Hepatocyte (in vitro differentiated cells): ENCODE measurements at regions not wholly inside any gene's neighbourhood (a gene's known extent, or its start where the extent isn't known, plus 50 kb on each side); places are given as distances from the start of the nearest gene placed in this dataset.

Experiments
- EZH2 ChIP-seq: fragments of 200-600 bp; sonication (generic); IDR thresholded peaks from 2 replicates; pipeline ENCODE4 v1.6.1; 2016; ENCODE audit warnings: antibody characterized with exemption, mild to moderate bottlenecking, borderline replicate concordance
- EZH2phosphoT487 ChIP-seq: fragments of 200-600 bp; sonication (generic); IDR thresholded peaks from one replicate; pipeline ENCODE4 v1.6.1; 2018; ENCODE audit warnings: antibody characterized with exemption, mild to moderate bottlenecking, low read depth, moderate library complexity; ENCODE audit not compliant: unreplicated experiment, severe bottlenecking
- TF ChIP-seq, protein P1 (sequence below): fragments of 200-600 bp; sonication (generic); IDR thresholded peaks from 2 replicates; pipeline ENCODE4 v1.5.1; 2016; ENCODE audit warnings: antibody characterized with exemption, mild to moderate bottlenecking; ENCODE audit not compliant: poor library complexity

DNA sequence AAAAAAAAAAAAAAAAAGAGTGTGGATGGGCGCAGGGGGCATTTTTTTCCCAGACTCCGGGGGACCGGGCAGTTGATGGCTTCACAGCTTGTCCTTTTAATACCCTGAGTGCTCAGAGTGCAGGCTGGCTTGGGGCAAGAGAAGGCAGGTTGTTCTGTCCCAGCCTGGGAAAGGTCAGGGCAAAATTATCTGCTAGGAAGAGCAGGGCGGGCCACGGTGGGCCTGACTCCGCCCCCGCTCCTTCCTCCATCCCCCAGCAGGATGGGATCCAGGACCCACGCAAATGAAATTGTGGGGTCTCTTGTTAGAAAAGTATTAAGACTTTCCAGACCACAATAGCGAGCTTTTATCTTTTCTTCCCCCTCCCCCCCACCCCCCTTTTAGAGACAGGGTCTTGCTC lies 70.7 kb downstream of the PTPRS start:
- TF ChIP-seq, protein P1, sequence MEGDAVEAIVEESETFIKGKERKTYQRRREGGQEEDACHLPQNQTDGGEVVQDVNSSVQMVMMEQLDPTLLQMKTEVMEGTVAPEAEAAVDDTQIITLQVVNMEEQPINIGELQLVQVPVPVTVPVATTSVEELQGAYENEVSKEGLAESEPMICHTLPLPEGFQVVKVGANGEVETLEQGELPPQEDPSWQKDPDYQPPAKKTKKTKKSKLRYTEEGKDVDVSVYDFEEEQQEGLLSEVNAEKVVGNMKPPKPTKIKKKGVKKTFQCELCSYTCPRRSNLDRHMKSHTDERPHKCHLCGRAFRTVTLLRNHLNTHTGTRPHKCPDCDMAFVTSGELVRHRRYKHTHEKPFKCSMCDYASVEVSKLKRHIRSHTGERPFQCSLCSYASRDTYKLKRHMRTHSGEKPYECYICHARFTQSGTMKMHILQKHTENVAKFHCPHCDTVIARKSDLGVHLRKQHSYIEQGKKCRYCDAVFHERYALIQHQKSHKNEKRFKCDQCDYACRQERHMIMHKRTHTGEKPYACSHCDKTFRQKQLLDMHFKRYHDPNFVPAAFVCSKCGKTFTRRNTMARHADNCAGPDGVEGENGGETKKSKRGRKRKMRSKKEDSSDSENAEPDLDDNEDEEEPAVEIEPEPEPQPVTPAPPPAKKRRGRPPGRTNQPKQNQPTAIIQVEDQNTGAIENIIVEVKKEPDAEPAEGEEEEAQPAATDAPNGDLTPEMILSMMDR = no peak
- TF ChIP-seq EZH2phosphoT487 = no peak
- TF ChIP-seq EZH2 = no peak
